Adrenal gland (tissue), 5 donors: ENCODE measurements at regions not wholly inside any gene's neighbourhood (a gene's known extent, or its start where the extent isn't known, plus 50 kb on each side); places are given as distances from the start of the nearest gene placed in this dataset.
"Not testable (repeated sequence)": the region's sequence is repeated elsewhere in the genome, so short reads cannot be mapped to it uniquely, and the experiment has no call there.

Experiments used
- POLR2A ChIP-seq, 2 donors: fragments of 450-650 bp; IDR thresholded peaks; one replicate each; pipeline ENCODE4 v1.6.1; 2017; ENCODE audit warnings: antibody characterized with exemption in 2 of 2, mild to moderate bottlenecking in 2 of 2, moderate library complexity in 1 of 2
- TF ChIP-seq, protein P1 (sequence below), 6 experiments: fragments of 450-650 bp in 4 of 6; fragments of 200-600 bp in 2 of 6; sonication (generic) in 1 of 6; IDR thresholded peaks; 1 replicate in 5 of 6; 2 replicates in 1 of 6; pipeline versions ENCODE4 v1.5.1 to v1.8.0; 2016 to 2021; ENCODE audit warnings: antibody characterized with exemption in 6 of 6, mild to moderate bottlenecking in 2 of 6, moderate library complexity in 1 of 6
- donor health status: DM: no; HTN: no; CAD: no.

DNA sequence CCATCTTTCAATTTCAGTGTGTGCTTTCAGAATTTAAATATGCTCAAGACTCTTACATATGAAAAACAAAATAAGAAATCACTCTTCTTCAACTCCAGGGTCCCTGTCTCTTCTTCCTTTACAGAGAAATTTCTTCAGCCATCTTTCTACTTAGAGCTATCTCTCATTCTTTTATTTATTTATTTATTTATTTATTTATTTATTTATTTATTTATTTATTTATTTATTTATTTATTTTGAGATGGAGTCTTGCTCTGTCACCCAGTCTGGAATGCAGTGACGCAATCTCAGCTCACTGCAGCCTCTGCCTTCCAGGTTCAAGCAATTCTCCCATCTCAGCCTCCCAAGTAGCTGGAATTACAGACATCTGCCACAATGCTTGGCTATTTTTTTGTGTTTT is 211.7 kb downstream of the DUSP10 start:
- TF ChIP-seq, protein P1, sequence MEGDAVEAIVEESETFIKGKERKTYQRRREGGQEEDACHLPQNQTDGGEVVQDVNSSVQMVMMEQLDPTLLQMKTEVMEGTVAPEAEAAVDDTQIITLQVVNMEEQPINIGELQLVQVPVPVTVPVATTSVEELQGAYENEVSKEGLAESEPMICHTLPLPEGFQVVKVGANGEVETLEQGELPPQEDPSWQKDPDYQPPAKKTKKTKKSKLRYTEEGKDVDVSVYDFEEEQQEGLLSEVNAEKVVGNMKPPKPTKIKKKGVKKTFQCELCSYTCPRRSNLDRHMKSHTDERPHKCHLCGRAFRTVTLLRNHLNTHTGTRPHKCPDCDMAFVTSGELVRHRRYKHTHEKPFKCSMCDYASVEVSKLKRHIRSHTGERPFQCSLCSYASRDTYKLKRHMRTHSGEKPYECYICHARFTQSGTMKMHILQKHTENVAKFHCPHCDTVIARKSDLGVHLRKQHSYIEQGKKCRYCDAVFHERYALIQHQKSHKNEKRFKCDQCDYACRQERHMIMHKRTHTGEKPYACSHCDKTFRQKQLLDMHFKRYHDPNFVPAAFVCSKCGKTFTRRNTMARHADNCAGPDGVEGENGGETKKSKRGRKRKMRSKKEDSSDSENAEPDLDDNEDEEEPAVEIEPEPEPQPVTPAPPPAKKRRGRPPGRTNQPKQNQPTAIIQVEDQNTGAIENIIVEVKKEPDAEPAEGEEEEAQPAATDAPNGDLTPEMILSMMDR (IDR thresholded peaks at IDR 0.05): not testable (repeated sequence)
- not testable (repeated sequence) for TF ChIP-seq POLR2A (IDR thresholded peaks at IDR 0.05)
